Osteoblast (primary cell): ENCODE measurements at regions not wholly inside any gene's neighbourhood (a gene's known extent, or its start where the extent isn't known, plus 50 kb on each side); places are given as distances from the start of the nearest gene placed in this dataset.

Experiments
- DNase-seq: peaks from one replicate; pipeline ENCODE4 v3.0.0; 2011; ENCODE audit warnings: low spot score, mixed read lengths; ENCODE audit not compliant: insufficient read length; ENCODE audit errors: missing footprints
- H2AFZ ChIP-seq: 2 replicates; pipeline ENCODE4 v1.6.0; 2011; ENCODE audit warnings: mild to moderate bottlenecking, low read length
- H3K27ac ChIP-seq: 2 replicates; pipeline ENCODE4 v1.5.1; 2011; ENCODE audit warnings: mild to moderate bottlenecking, low read depth, low read length, moderate library complexity
- H3K27me3 ChIP-seq: 2 replicates; pipeline ENCODE4 v1.6.0; 2012; ENCODE audit warnings: mild to moderate bottlenecking, control low read depth, inconsistent platforms, low read length, moderate library complexity; ENCODE audit not compliant: insufficient read depth
- H3K36me3 ChIP-seq: 2 replicates; pipeline ENCODE4 v1.5.1; 2011; ENCODE audit warnings: mild to moderate bottlenecking, low read length, control low read depth, moderate library complexity; ENCODE audit not compliant: insufficient read depth
- H3K4me1 ChIP-seq: 2 replicates; pipeline ENCODE4 v1.5.1; 2011; ENCODE audit warnings: mild to moderate bottlenecking, low read length, control low read depth, moderate library complexity; ENCODE audit not compliant: insufficient read depth
- H3K4me2 ChIP-seq: 2 replicates; pipeline ENCODE4 v1.6.0; 2011; ENCODE audit warnings: mild to moderate bottlenecking, low read length; ENCODE audit not compliant: insufficient read depth
- H3K4me3 ChIP-seq: fragments of 200-600 bp; sonication (generic); 3 replicates; pipeline ENCODE4 v1.5.1; 2012; ENCODE audit warnings: mild to moderate bottlenecking, low read length, inconsistent platforms; ENCODE audit not compliant: insufficient read depth
- H3K79me2 ChIP-seq: 2 replicates; pipeline ENCODE4 v1.6.0; 2012; ENCODE audit warnings: mild to moderate bottlenecking, low read length, control low read depth, inconsistent platforms; ENCODE audit not compliant: insufficient read depth
- H3K9me3 ChIP-seq: 2 replicates; pipeline ENCODE4 v1.5.1; 2011; ENCODE audit warnings: low read depth, low read length, control low read depth
- H4K20me1 ChIP-seq: 2 replicates; pipeline ENCODE4 v1.6.0; 2012; ENCODE audit warnings: mild to moderate bottlenecking, low read length, control low read depth; ENCODE audit not compliant: insufficient read depth
- CTCF ChIP-seq: IDR thresholded peaks from 2 replicates; pipeline ENCODE4 v1.5.1; 2011; ENCODE audit warnings: mild to moderate bottlenecking, low read depth, low read length, moderate library complexity; ENCODE audit errors: extremely low read depth

GRCh38 chrX:18026166-18026565 is 165.1 kb upstream of the RAI2 start:
- DNase-seq, result no peak
- Histone ChIP-seq H3K4me2 (no peak overlapping the region), H3K27me3 (no peaks in the 10 kb centered on the region), H3K4me3 (no peak overlapping the region), H3K79me2 (no peaks in the 10 kb centered on the region), H3K4me1 (no peaks in the 10 kb centered on the region), H3K36me3 (no peaks in the 10 kb centered on the region), H3K9me3 (no peaks in the 10 kb centered on the region), H3K27ac (no peak overlapping the region), H4K20me1 (no peaks in the 10 kb centered on the region), H2AFZ (no peak overlapping the region)
- no peak for TF ChIP-seq CTCF

- Histone ChIP-seq H4K20me1 (no peaks in the 10 kb centered on the region), H3K9me3 (peaks cover 2% of the 10 kb centered on the region), H3K4me2 (no peak overlapping the region), H3K79me2 (no peaks in the 10 kb centered on the region), H3K27me3 (no peaks in the 10 kb centered on the region), H3K4me1 (no peaks in the 10 kb centered on the region), H3K4me3 (no peak overlapping the region), H3K27ac (no peak overlapping the region), H3K36me3 (no peaks in the 10 kb centered on the region), H2AFZ (no peak overlapping the region)
- DNase-seq, result no peak
- TF ChIP-seq CTCF, result no peak
These were observed 156.3 kb upstream of the RAI2 start for GRCh38 chrX:18017411-18017810.

GRCh38 chrX:18016941-18017340 is 155.8 kb upstream of the RAI2 start:
- Histone ChIP-seq H3K4me3 (no peak overlapping the region), H3K9me3 (peaks cover 2% of the 10 kb centered on the region), H3K4me2 (no peak overlapping the region), H3K79me2 (no peaks in the 10 kb centered on the region), H2AFZ (no peak overlapping the region), H3K27me3 (no peaks in the 10 kb centered on the region), H3K36me3 (no peaks in the 10 kb centered on the region), H3K4me1 (no peaks in the 10 kb centered on the region), H3K27ac (no peak overlapping the region), H4K20me1 (no peaks in the 10 kb centered on the region)
- TF ChIP-seq CTCF, result no peak
- DNase-seq, result no peak

- H3K9me3 ChIP-seq, result no peaks in the 10 kb centered on the region
- H2AFZ ChIP-seq, result no peak overlapping the region
- H4K20me1 ChIP-seq, result no peaks in the 10 kb centered on the region
- no peak for DNase-seq
- TF ChIP-seq CTCF, result no peak
- H3K36me3 ChIP-seq, result no peaks in the 10 kb centered on the region
- no peak overlapping the region for H3K27ac ChIP-seq
- H3K4me2 ChIP-seq, result no peak overlapping the region
- H3K4me3 ChIP-seq, result no peak overlapping the region
- H3K79me2 ChIP-seq, result no peaks in the 10 kb centered on the region
- no peaks in the 10 kb centered on the region for H3K27me3 ChIP-seq
- H3K4me1 ChIP-seq, result no peaks in the 10 kb centered on the region
These were observed 149.2 kb upstream of the RAI2 start for GRCh38 chrX:18010253-18010652.
